B cell (primary cell): ENCODE measurements at regions not wholly inside any gene's neighbourhood (a gene's known extent, or its start where the extent isn't known, plus 50 kb on each side); places are given as distances from the start of the nearest gene placed in this dataset.

Experiments used
- ATAC-seq: fragments of 200-7000 bp; cut with Tn5 transposase; one replicate; pipeline ENCODE4 v1.10.0; 2021; ENCODE audit warnings: low read depth, mild to moderate bottlenecking, moderate number of reproducible peaks, moderate library complexity
- CTCF ChIA-PET: fragments of 350-600 bp; sonication (Branson Sonifier 250); formaldehyde crosslinking; loops from one replicate; lab custom pipeline; 2021; ENCODE audit warnings: antibody characterized with exemption, inconsistent platforms; lab: Charles Lee
- POLR2A ChIA-PET: fragments of 350-600 bp; sonication (Branson Sonifier 250); formaldehyde crosslinking; loops from one replicate; lab custom pipeline; 2021; ENCODE audit warnings: antibody characterized with exemption; lab: Charles Lee
- DNase-seq: peaks from one replicate; pipeline ENCODE4 v3.0.0; 2013
- H2AFZ ChIP-seq: 2 replicates; pipeline ENCODE4 v1.6.1; 2012; ENCODE audit warnings: mild to moderate bottlenecking, low read depth, low read length; ENCODE audit not compliant: insufficient read depth, poor library complexity, severe bottlenecking
- H3K27ac ChIP-seq, 2 donors: 1 replicate in 1 of 2; 2 replicates in 1 of 2; pipeline ENCODE4 v1.5.1; 2012 to 2013; ENCODE audit warnings: low read length in 2 of 2, mild to moderate bottlenecking in 2 of 2, moderate library complexity in 1 of 2
- H3K27me3 ChIP-seq, 4 experiments: fragments of 200-600 bp in 1 of 4; sonication (generic) in 1 of 4; replicated peaks in 1 of 4; 1 replicate in 2 of 4; 2 replicates in 2 of 4; pipeline versions ENCODE4 v1.6.1 to v1.7.0; 2013 to 2016; ENCODE audit warnings: low read length in 3 of 4, mild to moderate bottlenecking in 2 of 4, mixed read lengths in 1 of 4, moderate library complexity in 1 of 4; ENCODE audit not compliant: insufficient read depth in 4 of 4, control insufficient read depth in 3 of 4; ENCODE audit errors: control extremely low read depth in 1 of 4
- H3K36me3 ChIP-seq, 2 experiments: replicated peaks in 1 of 2; 1 replicate in 1 of 2; 2 replicates in 1 of 2; pipeline versions ENCODE4 v1.6.1 to v1.7.1; 2013; ENCODE audit warnings: low read length in 1 of 2; ENCODE audit not compliant: insufficient read depth in 2 of 2, control insufficient read depth in 1 of 2; ENCODE audit errors: control extremely low read depth in 1 of 2, extremely low read depth in 1 of 2
- H3K4me1 ChIP-seq, 2 donors: fragments of 200-600 bp in 1 of 2; sonication (generic) in 1 of 2; 1 replicate in 1 of 2; 2 replicates in 1 of 2; pipeline versions ENCODE4 v1.5.1 to v1.6.1; 2013 to 2017; ENCODE audit warnings: low read length in 2 of 2; ENCODE audit not compliant: control insufficient read depth in 2 of 2, insufficient read depth in 2 of 2
- H3K4me2 ChIP-seq: replicated peaks from 2 replicates; pipeline ENCODE3; 2012; ENCODE audit warnings: mild to moderate bottlenecking, low read depth, low read length; ENCODE audit not compliant: poor library complexity, severe bottlenecking
- H3K4me3 ChIP-seq, 5 experiments: fragments of 200-600 bp in 1 of 5; sonication (generic) in 1 of 5; 1 replicate in 3 of 5; 2 replicates in 2 of 5; pipeline versions ENCODE4 v1.5.1 to v1.7.0; 2011 to 2016; ENCODE audit warnings: low read length in 4 of 5, mild to moderate bottlenecking in 4 of 5, low read depth in 2 of 5, control low read depth in 1 of 5, moderate library complexity in 1 of 5; ENCODE audit not compliant: insufficient read depth in 1 of 5; ENCODE audit errors: control extremely low read depth in 1 of 5, extremely low read depth in 1 of 5
- H3K79me2 ChIP-seq: fragments of 200-600 bp; sonication (generic); one replicate; pipeline ENCODE4 v1.6.0; 2016; ENCODE audit warnings: low read length; ENCODE audit not compliant: control insufficient read depth, insufficient read depth
- H3K9ac ChIP-seq: fragments of 200-600 bp; sonication (generic); 2 replicates; pipeline ENCODE4 v1.6.1; 2017; ENCODE audit warnings: mild to moderate bottlenecking, low read length, moderate library complexity
- H3K9me3 ChIP-seq, 3 donors: one replicate each; pipeline versions ENCODE4 v1.6.1 to v1.7.1; 2013; ENCODE audit warnings: low read length in 2 of 3; ENCODE audit not compliant: control insufficient read depth in 2 of 3, insufficient read depth in 1 of 3; ENCODE audit errors: control extremely low read depth in 1 of 3
- H4K20me1 ChIP-seq: 2 replicates; pipeline ENCODE4 v1.6.0; 2012; ENCODE audit warnings: mild to moderate bottlenecking, low read length; ENCODE audit not compliant: insufficient read depth, control insufficient read depth, poor library complexity, severe bottlenecking
- H3K27ac Mint-ChIP-seq: one replicate; pipeline ENCODE4 v1.8.0; 2021; ENCODE audit warnings: mixed read lengths
- H3K27me3 Mint-ChIP-seq: one replicate; pipeline ENCODE4 v1.8.0; 2021; ENCODE audit warnings: mixed read lengths
- H3K4me1 Mint-ChIP-seq: one replicate; pipeline ENCODE4 v1.8.0; 2021; ENCODE audit warnings: mixed read lengths
- H3K4me3 Mint-ChIP-seq: one replicate; pipeline ENCODE4 v1.8.0; 2021; ENCODE audit warnings: mixed read lengths
- H3K9me3 Mint-ChIP-seq: one replicate; pipeline ENCODE4 v1.8.0; 2022; ENCODE audit warnings: mixed read lengths; ENCODE audit not compliant: insufficient read depth
- CTCF ChIP-seq: fragments of 200-600 bp; IDR thresholded peaks from one replicate; pipeline ENCODE4 v1.8.0; 2022; ENCODE audit warnings: antibody characterized with exemption, mild to moderate bottlenecking
- EZH2 ChIP-seq: IDR thresholded peaks from 2 replicates; pipeline ENCODE4 v1.6.1; 2012; ENCODE audit warnings: borderline replicate concordance, low read depth, mild to moderate bottlenecking, moderate library complexity, low read length; ENCODE audit not compliant: insufficient read depth, poor library complexity, severe bottlenecking
- WGBS: methylation state at CpG from one replicate; pipeline ENCODE4 v1.1.5; 2013; ENCODE audit warnings: missing lambda C conversion rate; ENCODE audit not compliant: insufficient coverage; 5-methylcytosine and 5-hydroxymethylcytosine counted together
- intact Hi-C: fragments of 100-400 bp; cut with micrococcal nuclease; formaldehyde crosslinking; loops from one replicate; pipeline ENCODE4 v1.10.0; 2022

- Histone ChIP-seq H3K79me2 (no peaks in the 10 kb centered on the region), H3K4me2 (no peak overlapping the region), H3K36me3 (no peaks in the 10 kb centered on the region), H3K27ac (no peak overlapping the region), H3K9me3 (peaks cover 0 to 4% (median 0%) of the 10 kb centered on the region in 3 donors), H2AFZ (peak overlapping the region; percentile 5), H3K27me3 (no peaks in the 10 kb centered on the region), H3K4me3 (no peak overlapping the region), H3K9ac (no peak overlapping the region), H4K20me1 (no peaks in the 10 kb centered on the region), H3K4me1 (peaks cover 0 to 7% of the 10 kb centered on the region in 2 donors)
- TF ChIP-seq CTCF (no peak), EZH2 (no peak)
- 92% methylated on average over 5 of the region's 9 CpGs for whole genome bisulfite sequencing
- intact Hi-C loops: no loop called here
- no peak for DNase-seq
- Mint-ChIP-seq H3K9me3 (no peaks in the 10 kb centered on the region), H3K27me3 (no peaks in the 10 kb centered on the region), H3K27ac (no peak overlapping the region), H3K4me1 (peaks cover 1% of the 10 kb centered on the region), H3K4me3 (no peak overlapping the region)
- no peak for ATAC-seq
- POLR2A ChIA-PET: no interaction called here
- CTCF ChIA-PET: interaction anchor here (0.8 kb wide), 1 partner anchor 8 kb away, joined by 3 read pairs; no protein-coding TSS in a partner anchor
Observed at GRCh38 chr1:54464477-54465146, 58.4 kb upstream of the SSBP3 start.

- TF ChIP-seq EZH2 (no peak), CTCF (no peak)
- peaks cover 1% of the 10 kb centered on the region for H3K4me1 Mint-ChIP-seq
- Histone ChIP-seq H3K36me3 (no peaks in the 10 kb centered on the region), H3K27ac (no peak overlapping the region), H4K20me1 (no peaks in the 10 kb centered on the region), H3K9me3 (peaks cover 0 to 4% (median 0%) of the 10 kb centered on the region in 3 donors), H3K9ac (no peak overlapping the region), H3K4me2 (no peak overlapping the region), H3K27me3 (no peaks in the 10 kb centered on the region), H3K4me1 (peaks cover 0 to 7% of the 10 kb centered on the region in 2 donors), H3K79me2 (no peaks in the 10 kb centered on the region), H2AFZ (no peak overlapping the region), H3K4me3 (no peak overlapping the region)
- no peak overlapping the region for H3K4me3 Mint-ChIP-seq
- no peaks in the 10 kb centered on the region for H3K9me3 Mint-ChIP-seq
- H3K27me3 Mint-ChIP-seq: no peaks in the 10 kb centered on the region
- intact Hi-C loops: no loop called here
- no peak overlapping the region for H3K27ac Mint-ChIP-seq
- ChIA-PET CTCF (no interaction called here), POLR2A (no interaction called here)
- no peak for ATAC-seq
- no peak for DNase-seq
- 82% methylated on average over 5 of the region's 7 CpGs for WGBS
Observed at GRCh38 chr1:54464031-54464476, 57.9 kb upstream of the SSBP3 start.
